GM20000 (cell line): ENCODE measurements at regions not wholly inside any gene's neighbourhood (a gene's known extent, or its start where the extent isn't known, plus 50 kb on each side); places are given as distances from the start of the nearest gene placed in this dataset.

Experiments
- DNase-seq: peaks from one replicate; pipeline ENCODE4 v3.0.0; 2012; ENCODE audit warnings: low spot score
- TF ChIP-seq, protein P1 (sequence below): IDR thresholded peaks from 2 replicates; pipeline ENCODE4 v1.5.1; 2012; ENCODE audit warnings: mild to moderate bottlenecking, control low read depth; ENCODE audit errors: extremely low read depth, missing control alignments

DNA sequence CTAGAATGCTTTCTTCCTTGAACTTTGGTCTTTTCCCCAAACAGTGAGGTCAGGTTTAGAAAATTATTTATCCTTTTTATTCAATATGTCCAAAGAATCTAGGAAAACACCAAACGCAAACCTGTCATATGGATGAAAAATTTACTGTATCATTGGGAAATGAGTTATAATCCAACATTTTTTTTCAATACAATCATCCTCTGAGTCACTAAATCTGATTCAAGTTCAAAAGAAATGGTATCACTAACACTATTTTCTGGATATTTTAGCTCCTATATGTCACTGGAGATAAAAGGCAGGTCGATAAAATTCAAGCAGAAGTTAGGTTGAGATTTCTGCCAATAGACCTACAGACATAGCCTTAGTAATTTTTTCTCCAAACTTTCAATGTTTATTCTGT, 591.6 kb upstream of the AGTR1 start:
- DNase-seq = no peak

DNA sequence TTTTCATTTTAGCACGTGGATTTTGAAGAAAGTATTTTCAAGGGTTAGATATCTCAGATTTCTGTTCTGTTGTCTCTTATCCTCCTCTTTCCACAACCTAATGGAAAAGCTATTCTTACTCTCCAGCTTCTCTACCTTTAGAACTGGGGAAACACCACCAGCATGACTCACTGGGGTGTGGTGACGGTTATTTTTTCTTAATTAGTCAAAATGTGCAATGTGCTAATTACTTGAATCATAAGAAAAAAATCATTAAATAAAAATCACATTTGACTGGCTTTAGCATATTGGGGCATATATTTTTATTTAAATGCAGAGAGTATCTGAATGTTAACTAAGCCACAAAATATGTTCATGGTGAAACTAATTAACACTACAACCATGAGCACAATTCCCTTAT, 570.7 kb upstream of the AGTR1 start:
- TF ChIP-seq, protein P1, sequence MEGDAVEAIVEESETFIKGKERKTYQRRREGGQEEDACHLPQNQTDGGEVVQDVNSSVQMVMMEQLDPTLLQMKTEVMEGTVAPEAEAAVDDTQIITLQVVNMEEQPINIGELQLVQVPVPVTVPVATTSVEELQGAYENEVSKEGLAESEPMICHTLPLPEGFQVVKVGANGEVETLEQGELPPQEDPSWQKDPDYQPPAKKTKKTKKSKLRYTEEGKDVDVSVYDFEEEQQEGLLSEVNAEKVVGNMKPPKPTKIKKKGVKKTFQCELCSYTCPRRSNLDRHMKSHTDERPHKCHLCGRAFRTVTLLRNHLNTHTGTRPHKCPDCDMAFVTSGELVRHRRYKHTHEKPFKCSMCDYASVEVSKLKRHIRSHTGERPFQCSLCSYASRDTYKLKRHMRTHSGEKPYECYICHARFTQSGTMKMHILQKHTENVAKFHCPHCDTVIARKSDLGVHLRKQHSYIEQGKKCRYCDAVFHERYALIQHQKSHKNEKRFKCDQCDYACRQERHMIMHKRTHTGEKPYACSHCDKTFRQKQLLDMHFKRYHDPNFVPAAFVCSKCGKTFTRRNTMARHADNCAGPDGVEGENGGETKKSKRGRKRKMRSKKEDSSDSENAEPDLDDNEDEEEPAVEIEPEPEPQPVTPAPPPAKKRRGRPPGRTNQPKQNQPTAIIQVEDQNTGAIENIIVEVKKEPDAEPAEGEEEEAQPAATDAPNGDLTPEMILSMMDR = no peak
- DNase-seq = no peak

More for the DNA sequence above, 591.6 kb upstream of the AGTR1 start:
- TF ChIP-seq, protein P1 = no peak

DNA sequence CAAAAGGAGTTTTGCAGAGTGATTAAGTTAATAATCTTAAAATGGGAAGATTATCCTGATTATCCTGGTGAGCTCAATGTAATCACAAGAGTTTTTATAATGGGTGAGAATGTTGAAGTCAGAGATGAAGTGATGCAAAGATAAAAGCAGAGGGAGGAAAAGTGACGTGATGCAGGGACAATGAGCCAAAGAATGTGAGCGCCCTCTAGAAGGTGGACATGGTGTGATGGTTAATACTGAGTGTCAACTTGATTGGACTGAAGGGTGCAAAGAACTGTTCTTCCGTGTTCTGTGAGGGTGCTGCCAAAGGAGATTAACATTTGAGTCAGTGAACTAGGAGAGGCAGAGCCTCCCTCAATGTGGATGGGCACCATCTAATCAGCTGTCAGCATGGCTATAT, 569.6 kb upstream of the AGTR1 start:
- DNase-seq = no peak
- TF ChIP-seq, protein P1 = no peak

DNA sequence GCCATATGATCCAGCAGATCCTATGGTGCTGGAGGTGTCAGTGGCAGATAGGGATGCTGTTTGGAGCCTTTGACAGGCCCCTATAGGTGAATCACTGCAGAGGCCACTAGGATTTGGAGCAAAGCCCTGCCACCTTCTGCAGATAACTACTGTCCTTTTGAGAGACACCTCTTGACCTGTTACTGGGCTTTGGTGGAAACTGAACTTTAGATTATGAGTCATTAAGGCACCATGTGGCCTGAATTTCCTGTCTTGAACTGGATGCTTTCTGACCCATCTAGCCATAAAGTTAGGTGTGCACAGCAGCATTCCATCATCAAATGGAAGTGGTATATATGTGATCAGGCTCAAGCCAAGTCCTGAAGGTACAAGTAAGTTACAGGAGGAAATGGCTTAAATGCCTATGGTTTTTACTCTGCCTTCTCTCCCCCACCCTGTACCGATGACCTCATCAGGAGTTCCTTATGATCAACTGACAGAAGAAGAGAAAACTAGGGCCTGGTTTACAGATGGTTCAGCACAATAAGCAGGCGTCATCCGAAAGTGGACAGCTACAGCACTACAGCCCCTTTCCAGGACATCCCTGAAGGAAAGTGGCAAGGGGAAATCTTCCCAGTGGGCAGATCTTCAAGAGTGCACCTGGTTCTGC, 565.6 kb upstream of the AGTR1 start:
- no peak for DNase-seq
- TF ChIP-seq, protein P1 = no peak

DNA sequence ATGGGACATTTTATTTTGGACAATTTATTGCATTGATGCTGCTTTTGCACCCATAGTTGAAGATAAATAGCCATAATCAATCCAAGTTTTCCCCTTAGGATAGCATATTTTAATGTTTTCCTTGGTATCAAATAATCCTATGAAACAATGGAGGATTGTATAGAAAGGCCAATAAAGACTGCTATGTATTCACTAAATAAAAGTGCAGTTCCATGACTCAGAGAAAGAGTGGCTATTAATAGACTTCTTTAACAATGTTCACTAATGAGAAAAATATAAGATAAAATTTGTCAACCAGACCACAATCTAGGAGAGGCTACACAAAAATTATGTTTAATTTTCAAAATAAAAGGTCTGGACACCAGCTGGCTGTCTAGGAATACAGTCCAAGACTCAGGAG, 560.9 kb upstream of the AGTR1 start:
- no peak for DNase-seq
- TF ChIP-seq, protein P1 = no peak

DNA sequence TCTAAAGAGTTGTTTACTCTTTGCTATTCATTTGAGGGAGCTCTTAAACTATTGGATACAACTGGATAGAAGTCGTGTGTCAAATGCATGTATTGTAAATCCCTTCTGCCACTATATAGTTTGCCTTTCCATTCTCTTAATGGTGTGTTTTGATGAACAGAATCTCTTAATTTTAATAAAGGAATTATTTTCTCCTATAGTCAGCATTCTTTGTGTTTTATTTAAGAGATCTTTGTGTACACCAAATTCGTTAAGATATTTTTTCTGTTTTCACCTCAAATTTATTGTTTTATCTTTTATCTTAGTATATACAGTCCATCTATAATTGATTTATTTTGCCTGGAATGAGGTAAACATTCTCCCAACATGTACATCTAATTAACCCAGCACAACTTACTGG, 551.5 kb upstream of the AGTR1 start:
- TF ChIP-seq, protein P1 = no peak
- DNase-seq = no peak

DNA sequence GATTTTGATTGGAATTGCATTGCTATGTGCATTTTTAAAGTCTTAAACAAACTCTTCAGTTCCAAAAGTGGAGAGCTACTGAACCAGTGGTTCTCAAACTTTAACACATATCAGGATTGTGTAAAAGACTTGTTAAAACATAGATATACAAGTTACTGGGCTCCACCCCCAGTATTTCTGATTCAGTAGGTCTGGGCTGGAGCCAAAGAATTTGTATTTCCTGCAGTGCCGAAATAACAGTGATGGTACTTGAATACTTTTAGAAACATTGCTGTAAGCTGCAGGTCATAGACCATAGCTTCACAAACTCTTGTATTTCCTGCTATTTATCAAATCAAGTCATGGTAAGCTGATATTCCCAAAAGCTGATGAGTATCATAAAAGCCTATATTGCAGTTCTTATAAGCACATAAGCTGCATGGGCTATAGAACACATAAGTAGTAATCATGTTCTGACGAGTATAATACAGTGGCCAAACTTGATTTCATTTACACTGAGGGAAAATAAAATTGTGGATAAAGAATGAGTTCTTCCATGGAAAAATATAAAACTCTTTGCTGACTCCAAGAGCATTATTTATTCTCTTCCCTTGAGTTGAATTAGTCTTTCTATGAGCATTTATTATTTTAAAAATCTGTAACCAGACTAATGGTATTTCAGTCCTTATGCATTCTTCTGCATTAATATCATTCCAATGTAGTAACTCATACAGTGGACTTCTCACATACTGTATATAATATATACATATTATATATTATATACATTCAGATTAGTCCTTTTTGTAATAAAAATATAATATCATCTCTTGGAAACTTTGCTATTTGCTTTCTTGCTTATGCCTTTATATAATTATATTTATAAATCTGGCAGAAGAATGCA, 550.5 kb upstream of the AGTR1 start:
- no peak for DNase-seq
- TF ChIP-seq, protein P1 = no peak
